ENCODE measurements at regions not wholly inside any gene's neighbourhood (a gene's known extent, or its start where the extent isn't known, plus 50 kb on each side); places are given as distances from the start of the nearest gene placed in this dataset.

GRCh38 chr13:97627566-97627965, 193.6 kb downstream of the RAP2A start:
- TF ChIP-seq EZH2 (IDR thresholded peaks at IDR 0.05; ENCODE audit: insufficient read depth, poor library complexity, severe bottlenecking) (no peak), EZH2phosphoT487 (IDR thresholded peaks at IDR 0.05; ENCODE audit: insufficient read depth, low read depth) (no peak)
